ENCODE measurements at regions not wholly inside any gene's neighbourhood (a gene's known extent, or its start where the extent isn't known, plus 50 kb on each side); places are given as distances from the start of the nearest gene placed in this dataset.

GRCh38 chr19:29292153-29292552 is 79.2 kb upstream of the UQCRFS1 start:
- DNase-seq (ENCODE audit: extremely low read depth, low read depth) = no peak

DNA sequence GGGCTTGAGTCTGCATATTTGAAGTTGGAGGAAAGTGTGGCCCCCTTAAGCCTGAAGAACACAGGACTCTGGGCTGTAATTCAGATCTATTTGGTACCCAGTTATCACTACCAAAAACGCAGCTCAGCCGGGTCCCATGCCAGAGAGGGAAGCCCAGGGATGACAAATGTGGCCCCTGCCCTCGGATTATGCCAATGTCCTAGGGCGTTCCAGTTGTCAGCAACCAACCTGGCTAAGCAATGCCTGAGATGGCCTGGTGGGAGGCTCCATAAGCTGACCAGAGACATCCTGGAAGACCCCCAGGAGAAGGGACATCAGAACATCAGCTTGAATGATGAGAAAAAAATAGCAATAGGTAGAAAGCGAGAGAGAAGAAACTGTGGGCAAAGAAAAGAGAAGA is 79.6 kb upstream of the UQCRFS1 start:
- no peak for DNase-seq (ENCODE audit: extremely low read depth, low read depth)

GRCh38 chr19:29293292-29293691 is 80.3 kb upstream of the UQCRFS1 start:
- no peak for DNase-seq (ENCODE audit: extremely low read depth, low read depth)

DNA sequence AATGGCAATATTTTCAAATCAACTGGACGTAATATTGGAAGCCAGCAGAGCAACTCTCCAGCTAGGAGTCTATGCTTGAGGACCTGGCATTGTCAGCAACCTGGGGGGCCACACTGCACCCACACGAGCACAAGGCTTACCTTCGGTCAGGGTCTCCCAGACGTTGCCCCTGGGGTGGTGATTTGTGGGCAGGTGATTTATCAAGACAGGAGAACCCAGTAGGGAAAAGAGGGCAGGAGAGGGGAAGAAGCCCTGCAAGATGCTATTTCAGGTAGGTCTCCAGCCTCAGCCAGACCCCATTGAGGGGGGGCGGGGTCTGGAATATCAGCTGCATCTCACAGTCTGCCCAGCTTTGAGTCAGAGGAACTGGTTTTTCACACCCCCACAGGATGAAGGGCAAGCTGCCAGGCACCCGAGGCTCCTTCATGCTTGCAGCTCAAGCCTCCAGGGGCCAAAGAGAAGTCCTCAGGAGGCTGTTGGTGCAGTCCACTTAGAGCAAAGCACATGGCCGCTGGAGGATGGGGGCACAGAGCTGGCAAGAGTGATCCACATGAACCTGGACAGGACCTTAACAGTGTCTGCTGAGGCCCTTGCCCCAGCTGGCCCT is 80.9 kb upstream of the UQCRFS1 start:
- no peak for DNase-seq (ENCODE audit: extremely low read depth, low read depth)

DNA sequence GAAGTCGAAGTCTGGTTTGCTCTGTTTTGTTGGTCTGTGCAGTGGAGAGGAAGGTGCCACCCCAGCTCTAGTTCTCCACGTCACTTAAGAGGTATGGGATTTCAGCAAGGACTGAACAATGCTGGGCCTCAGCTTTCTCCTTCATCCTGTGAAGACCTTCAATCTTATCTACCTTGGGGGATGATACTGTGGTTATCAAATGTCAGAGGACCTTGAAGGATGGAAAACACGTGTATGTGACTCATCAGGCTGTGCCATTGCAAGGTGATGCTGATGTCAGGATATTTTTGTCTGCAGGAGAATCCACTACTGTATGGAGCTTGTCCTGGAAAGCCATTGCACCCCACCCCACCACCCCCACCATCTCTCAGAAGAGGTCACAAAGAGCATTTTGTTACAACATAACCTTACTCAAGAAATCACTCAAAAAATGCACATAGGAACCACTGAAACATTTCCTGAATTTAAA is 81.4 kb upstream of the UQCRFS1 start:
- no peak for DNase-seq (ENCODE audit: extremely low read depth, low read depth)

DNA sequence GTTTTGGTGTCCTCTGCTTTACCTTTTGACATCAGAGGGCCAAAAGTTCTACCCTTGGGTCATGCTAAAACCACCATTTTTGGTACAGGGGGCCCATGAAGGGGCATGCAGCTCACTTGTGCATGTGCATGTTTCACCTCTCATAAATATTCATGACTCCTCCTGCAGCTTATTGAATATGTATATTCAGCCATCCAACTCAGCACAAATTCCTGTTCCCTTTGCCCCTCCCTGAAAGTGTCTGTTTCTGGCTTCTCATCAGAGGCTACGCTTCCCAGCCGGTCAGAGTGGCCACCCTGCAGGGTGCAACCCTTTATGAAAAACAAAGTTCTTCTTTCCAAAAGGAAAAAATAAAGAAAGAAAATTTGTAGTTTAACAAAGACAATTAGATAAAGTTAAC is 82.3 kb upstream of the UQCRFS1 start:
- no peak for DNase-seq (ENCODE audit: extremely low read depth, low read depth)

GRCh38 chr19:29297381-29297780 is 84.4 kb upstream of the UQCRFS1 start:
- no peak for DNase-seq (ENCODE audit: extremely low read depth, low read depth)

GRCh38 chr19:29299416-29300380 is 86.7 kb upstream of the UQCRFS1 start:
- DNase-seq (ENCODE audit: extremely low read depth, low read depth) = no peak

DNA sequence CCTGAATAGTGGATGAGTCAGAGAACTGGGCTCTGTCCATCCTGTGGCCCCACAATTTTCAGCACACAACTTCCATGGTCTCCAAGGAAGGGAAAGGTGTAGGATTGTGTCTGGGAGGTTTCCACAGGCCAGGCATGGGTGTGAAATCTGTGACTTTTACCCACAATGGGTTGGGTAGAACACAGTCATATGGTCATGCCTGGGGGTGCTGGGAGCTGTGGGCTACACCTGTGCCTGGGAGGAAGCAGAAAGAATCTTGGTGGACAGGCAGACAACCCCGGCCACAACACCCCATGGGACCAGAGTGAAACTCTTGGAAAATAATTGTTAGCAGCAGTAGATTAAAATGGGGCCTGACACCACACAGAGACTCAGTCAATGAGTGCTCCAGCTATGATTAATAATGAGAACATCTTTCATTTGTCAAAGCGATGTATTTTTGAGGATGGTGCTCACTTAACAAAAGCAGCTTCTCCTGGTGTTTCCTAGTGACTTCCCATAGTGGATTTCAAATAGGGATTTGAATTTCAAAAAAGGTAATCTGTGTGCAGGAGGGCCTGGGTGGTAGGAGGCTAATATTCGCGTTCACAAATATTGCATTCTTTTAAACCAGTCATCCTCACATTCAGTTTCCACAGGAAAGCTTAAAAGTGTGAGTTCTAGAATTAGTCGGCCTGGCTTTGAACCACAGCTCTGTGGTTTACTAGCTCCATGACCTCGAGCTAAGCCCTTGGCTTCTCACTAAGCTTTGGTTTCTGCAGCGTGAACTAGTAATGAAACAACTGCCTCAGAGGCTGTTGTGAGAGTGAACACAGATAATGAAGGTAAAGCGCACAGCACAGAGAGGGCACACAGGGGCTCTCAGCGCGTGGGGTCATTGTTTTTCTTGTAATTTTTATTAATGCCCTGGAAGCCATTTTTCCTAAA is 89.3 kb upstream of the UQCRFS1 start:
- no peak for DNase-seq (ENCODE audit: extremely low read depth, low read depth)

DNA sequence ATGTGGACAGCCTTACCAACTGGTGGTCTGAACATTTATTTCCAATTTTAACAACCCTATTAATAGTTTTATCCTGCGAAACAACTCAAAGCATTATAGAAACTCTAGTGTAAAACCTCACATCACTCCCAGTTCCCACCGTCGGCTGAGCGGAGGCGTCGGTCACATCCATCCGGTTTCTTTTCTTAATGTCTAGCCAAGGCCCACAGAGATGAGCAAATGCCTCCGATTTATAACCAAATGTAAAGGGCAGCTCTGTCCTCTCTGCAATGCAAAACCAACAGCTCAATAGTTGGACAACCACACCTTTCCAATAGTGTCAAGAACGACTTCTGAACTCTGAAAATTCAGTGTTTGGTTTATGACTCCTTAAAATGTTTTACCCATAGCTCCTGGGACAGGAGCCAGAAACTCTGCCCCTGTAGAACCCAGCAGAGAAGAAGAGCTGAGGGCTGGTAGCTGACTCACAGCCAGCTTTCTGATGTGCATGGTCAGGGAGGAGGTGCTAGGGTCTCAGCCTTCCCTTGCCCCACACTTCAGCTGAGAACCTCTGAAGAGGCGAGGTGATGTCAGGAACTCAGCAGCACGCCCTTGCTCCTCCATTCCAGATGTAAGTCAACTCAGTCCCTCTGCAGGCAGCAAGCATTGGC is 90.2 kb upstream of the UQCRFS1 start:
- DNase-seq (ENCODE audit: extremely low read depth, low read depth) = no peak

DNA sequence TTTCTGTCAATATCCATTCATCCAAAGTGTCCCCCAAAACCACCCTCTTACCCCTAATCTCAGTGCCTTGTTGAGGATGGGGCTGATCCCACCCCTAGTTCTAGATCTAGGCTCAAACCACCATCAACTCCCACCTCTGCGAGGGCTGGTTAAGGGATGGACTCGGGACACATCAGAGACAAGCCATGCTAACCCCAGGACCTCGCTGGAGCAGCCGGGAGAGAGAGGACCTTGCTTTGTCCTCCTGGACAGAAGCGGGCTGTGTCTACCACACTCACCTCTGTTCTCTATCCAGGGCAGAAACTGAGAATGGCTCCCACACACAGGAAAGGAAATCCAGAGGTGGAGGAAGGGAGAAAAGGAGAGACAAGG is 90.8 kb upstream of the UQCRFS1 start:
- no peak for DNase-seq (ENCODE audit: extremely low read depth, low read depth)

DNA sequence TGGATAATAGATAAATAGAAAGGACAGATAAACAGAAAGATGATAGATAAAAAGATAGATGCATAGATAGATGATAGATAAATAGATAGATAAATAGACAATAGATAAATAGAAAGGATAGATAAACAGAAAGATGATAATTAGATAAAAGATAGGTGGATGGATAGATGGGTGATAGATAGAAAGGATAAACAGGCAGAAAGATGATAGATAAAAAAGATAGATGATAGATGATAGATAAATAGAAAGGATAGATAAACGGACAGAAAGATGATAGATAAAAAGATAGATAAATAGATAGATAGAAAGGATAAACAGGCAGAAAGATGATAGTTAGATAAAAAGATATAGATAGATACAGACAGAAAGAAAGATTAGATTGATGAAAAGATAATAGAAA is 92.3 kb upstream of the UQCRFS1 start:
- no peak for DNase-seq (ENCODE audit: extremely low read depth, low read depth)

DNA sequence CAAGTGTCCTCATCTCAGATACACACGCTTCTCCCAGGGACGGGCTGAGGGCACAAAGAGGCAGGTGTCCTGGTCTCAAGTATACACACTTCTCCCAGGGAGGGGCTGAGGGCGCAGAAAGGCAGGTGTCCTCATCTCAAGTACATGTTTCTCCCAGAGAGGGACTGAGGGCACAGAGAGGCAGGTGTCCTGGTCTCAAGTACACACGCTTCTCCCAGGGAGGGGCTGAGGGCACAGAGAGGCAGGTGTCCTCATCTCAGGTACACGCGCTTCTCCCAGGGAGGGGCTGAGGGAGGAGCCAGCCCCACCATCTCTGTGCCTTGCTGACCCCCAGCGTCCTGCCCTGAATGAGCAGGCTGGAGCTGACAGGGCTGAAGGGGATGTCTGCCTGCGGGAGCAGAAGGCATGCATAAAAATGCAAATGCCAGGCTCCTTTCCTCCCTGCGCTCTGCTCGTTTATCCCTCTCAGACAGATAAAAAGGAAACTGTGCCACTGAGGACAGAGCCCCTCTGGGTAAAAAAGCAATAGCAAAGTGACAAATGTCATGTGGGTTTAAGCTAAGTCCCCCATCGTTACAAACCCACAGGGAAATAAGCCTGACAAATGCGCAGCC is 96.1 kb upstream of the UQCRFS1 start:
- no peak for DNase-seq (ENCODE audit: extremely low read depth, low read depth)

DNA sequence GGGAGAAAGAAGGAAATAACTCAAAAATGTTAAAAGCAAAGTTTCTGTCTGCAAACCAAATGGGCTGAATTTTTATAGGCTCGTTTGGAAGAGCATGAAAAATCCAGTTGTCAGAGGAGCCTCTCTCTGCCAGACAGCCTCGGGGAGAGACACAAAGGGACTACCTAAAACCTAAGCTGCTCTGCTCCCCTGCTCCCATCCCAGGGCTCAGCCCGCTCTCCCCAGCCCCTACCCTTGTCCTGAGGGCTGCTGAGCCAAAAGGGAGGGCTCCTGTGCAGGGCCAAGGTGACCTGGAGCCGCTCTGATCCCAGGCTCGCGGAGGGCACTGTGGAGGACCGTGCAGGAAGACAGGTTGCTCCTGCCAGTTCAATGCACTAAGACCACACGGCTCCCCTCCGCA is 96.7 kb upstream of the UQCRFS1 start:
- no peak for DNase-seq (ENCODE audit: extremely low read depth, low read depth)

DNA sequence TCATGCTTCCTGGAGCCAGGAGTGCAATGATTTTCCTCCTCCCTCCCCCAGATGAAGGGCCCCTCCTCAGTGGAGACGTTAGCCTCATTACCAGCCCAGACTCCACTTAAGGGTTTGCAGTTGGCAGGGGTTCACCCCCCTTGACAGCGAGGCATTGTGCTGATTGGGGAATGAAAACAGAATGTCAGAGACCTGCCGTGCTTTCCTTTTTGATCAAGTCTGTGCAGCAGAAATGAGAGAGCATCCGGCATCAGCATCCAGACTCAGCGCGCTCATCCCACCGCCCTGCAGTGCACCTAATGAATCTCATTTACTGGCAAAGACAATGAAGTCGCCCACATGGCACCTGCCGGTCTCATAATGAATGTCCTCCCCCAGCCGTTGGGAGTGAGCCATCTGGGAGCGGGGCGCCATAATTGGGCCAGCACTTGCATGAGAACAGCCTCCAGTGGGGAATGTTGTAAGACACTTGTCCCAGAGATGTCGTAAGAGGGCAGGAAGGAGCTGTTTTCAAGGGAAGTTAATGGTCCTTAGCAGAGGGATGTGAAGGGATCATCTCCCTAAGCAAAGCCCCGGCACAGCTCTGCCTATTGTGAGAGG is 98.3 kb upstream of the UQCRFS1 start:
- DNase-seq (ENCODE audit: extremely low read depth, low read depth) = no peak

GRCh38 chr19:29315556-29316190 is 102.7 kb upstream of the UQCRFS1 start:
- DNase-seq (ENCODE audit: extremely low read depth, low read depth) = no peak

DNA sequence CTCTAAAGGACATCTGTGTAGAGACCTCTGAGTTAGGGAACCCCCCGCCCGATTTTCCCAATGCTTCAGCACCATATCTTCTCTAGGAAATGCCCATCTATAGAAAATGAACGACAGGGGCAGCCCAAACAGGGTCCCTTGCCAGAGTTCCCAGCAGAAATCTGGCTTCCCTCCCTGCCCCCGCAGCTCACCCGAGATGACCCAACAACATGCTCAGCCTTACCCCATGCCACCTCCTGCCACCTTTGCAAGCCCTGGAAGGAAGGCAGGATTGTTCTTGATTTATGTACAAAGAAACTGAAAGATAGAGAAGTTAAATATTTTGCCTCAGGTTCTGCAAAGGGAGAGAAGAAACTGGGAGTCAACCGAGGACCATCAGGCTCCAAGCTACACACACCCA is 105.6 kb upstream of the UQCRFS1 start:
- no peak for DNase-seq (ENCODE audit: extremely low read depth, low read depth)

GRCh38 chr19:29320086-29320485 is 107.1 kb upstream of the UQCRFS1 start:
- no peak for DNase-seq (ENCODE audit: extremely low read depth, low read depth)

- no peak for DNase-seq (ENCODE audit: extremely low read depth, low read depth)
Measured at GRCh38 chr19:29320618-29321017, 107.7 kb upstream of the UQCRFS1 start.

All from NCI-H460 (cell line).